Loucy (cell line): ENCODE measurements at regions not wholly inside any gene's neighbourhood (a gene's known extent, or its start where the extent isn't known, plus 50 kb on each side); places are given as distances from the start of the nearest gene placed in this dataset.
"Not testable (repeated sequence)": the region's sequence is repeated elsewhere in the genome, so short reads cannot be mapped to it uniquely, and the experiment has no call there.

Experiments used
- H2AFZ ChIP-seq: fragments of 200-600 bp; sonication (generic); 2 replicates; pipeline ENCODE4 v1.6.0; 2016; ENCODE audit warnings: antibody characterized with exemption, mild to moderate bottlenecking, low read length, moderate library complexity
- H3F3A ChIP-seq: fragments of 200-600 bp; 2 replicates; pipeline ENCODE4 v1.6.0; 2016; ENCODE audit warnings: antibody characterized with exemption, low read depth, mild to moderate bottlenecking
- H3K27me3 ChIP-seq: fragments of 200-600 bp; sonication (generic); 2 replicates; pipeline ENCODE4 v1.6.1; 2014; ENCODE audit warnings: low read length, mild to moderate bottlenecking; ENCODE audit not compliant: insufficient read depth, poor library complexity, severe bottlenecking
- H3K36me3 ChIP-seq: fragments of 200-600 bp; sonication (generic); 2 replicates; pipeline ENCODE4 v1.6.1; 2016; ENCODE audit warnings: low read length; ENCODE audit not compliant: insufficient read depth
- H3K4me1 ChIP-seq: fragments of 200-600 bp; sonication (generic); 2 replicates; pipeline ENCODE4 v1.5.1; 2014; ENCODE audit warnings: low read length, mild to moderate bottlenecking; ENCODE audit not compliant: insufficient read depth, poor library complexity, severe bottlenecking
- H3K4me2 ChIP-seq: fragments of 200-600 bp; sonication (generic); 2 replicates; pipeline ENCODE4 v1.6.0; 2014; ENCODE audit warnings: antibody characterized with exemption, low read length, low read depth, mild to moderate bottlenecking; ENCODE audit not compliant: poor library complexity, severe bottlenecking
- H3K4me3 ChIP-seq: fragments of 200-600 bp; sonication (generic); 2 replicates; pipeline ENCODE4 v1.5.1; 2014; ENCODE audit warnings: low read length, mild to moderate bottlenecking, mixed read lengths; ENCODE audit not compliant: poor library complexity, severe bottlenecking
- H3K79me2 ChIP-seq: fragments of 200-600 bp; sonication (generic); 2 replicates; pipeline ENCODE4 v1.6.1; 2014; ENCODE audit warnings: low read length; ENCODE audit not compliant: insufficient read depth
- H3K9ac ChIP-seq: fragments of 200-600 bp; sonication (generic); 2 replicates; pipeline ENCODE4 v1.6.0; 2014; ENCODE audit warnings: mild to moderate bottlenecking, low read depth, low read length, moderate library complexity; ENCODE audit not compliant: poor library complexity, severe bottlenecking
- H3K9me2 ChIP-seq: fragments of 200-600 bp; sonication (generic); replicated peaks from 2 replicates; pipeline ENCODE4 v1.6.1; 2016; ENCODE audit warnings: low read depth, low read length, mixed read lengths
- H3K9me3 ChIP-seq: fragments of 200-600 bp; sonication (generic); 2 replicates; pipeline ENCODE4 v1.6.1; 2014; ENCODE audit warnings: mild to moderate bottlenecking, antibody characterized with exemption, low read length, low read depth; ENCODE audit not compliant: insufficient read depth
- H4K20me1 ChIP-seq: fragments of 200-600 bp; sonication (generic); 2 replicates; pipeline ENCODE4 v1.6.0; 2014; ENCODE audit warnings: antibody characterized with exemption, low read length, mild to moderate bottlenecking; ENCODE audit not compliant: insufficient read depth, poor library complexity, severe bottlenecking
- CTCF ChIP-seq: fragments of 200-600 bp; sonication (generic); conservative IDR thresholded peaks from 2 replicates; pipeline ENCODE4 v1.5.1; 2014; ENCODE audit warnings: mild to moderate bottlenecking, antibody characterized with exemption, low read length
- EZH2phosphoT487 ChIP-seq: fragments of 200-600 bp; IDR thresholded peaks from 2 replicates; pipeline ENCODE4 v1.6.1; 2018; ENCODE audit warnings: antibody characterized with exemption, mild to moderate bottlenecking, moderate library complexity, borderline replicate concordance

- no peak overlapping the region for H2AFZ ChIP-seq
- TF ChIP-seq EZH2phosphoT487 = no peak
- TF ChIP-seq CTCF = no peak; the same call in 1 of the 2 replicates
- no peaks in the 10 kb centered on the region for H3K27me3 ChIP-seq
- H4K20me1 ChIP-seq = no peaks in the 10 kb centered on the region
- no peak overlapping the region for H3K9ac ChIP-seq
- no peaks in the 10 kb centered on the region for H3K79me2 ChIP-seq
- no peak overlapping the region for H3K4me2 ChIP-seq
- no peaks in the 10 kb centered on the region for H3K9me2 ChIP-seq
- H3K36me3 ChIP-seq = no peaks in the 10 kb centered on the region
- no peaks in the 10 kb centered on the region for H3K4me1 ChIP-seq
- H3K4me3 ChIP-seq = no peak overlapping the region
- H3F3A ChIP-seq = no peaks in the 10 kb centered on the region
- H3K9me3 ChIP-seq = no peaks in the 10 kb centered on the region
Measured at GRCh38 chr2:147275943-147276342, 568.9 kb upstream of the ACVR2A start.

- Histone ChIP-seq H3K27me3 (no peaks in the 10 kb centered on the region), H3K9me2 (no peaks in the 10 kb centered on the region), H3K4me2 (no peak overlapping the region), H2AFZ (no peak overlapping the region), H3K36me3 (no peaks in the 10 kb centered on the region), H3K9ac (no peak overlapping the region), H4K20me1 (no peaks in the 10 kb centered on the region), H3K79me2 (no peaks in the 10 kb centered on the region), H3K4me1 (no peaks in the 10 kb centered on the region), H3K9me3 (peaks cover 3% of the 10 kb centered on the region; the same call in 1 of the 2 replicates), H3K4me3 (no peak overlapping the region), H3F3A (no peaks in the 10 kb centered on the region)
- TF ChIP-seq EZH2phosphoT487 (no peak), CTCF (no peak)
Measured at GRCh38 chr2:147273628-147274027, 571.2 kb upstream of the ACVR2A start.

- Histone ChIP-seq H3K9ac (no peak overlapping the region), H3K9me3 (peaks cover 3% of the 10 kb centered on the region; the same call in 1 of the 2 replicates), H4K20me1 (no peaks in the 10 kb centered on the region), H3K79me2 (no peaks in the 10 kb centered on the region), H3K27me3 (no peaks in the 10 kb centered on the region), H3K9me2 (no peaks in the 10 kb centered on the region), H3K4me2 (no peak overlapping the region), H2AFZ (no peak overlapping the region), H3F3A (no peaks in the 10 kb centered on the region), H3K4me3 (no peak overlapping the region), H3K4me1 (no peaks in the 10 kb centered on the region), H3K36me3 (no peaks in the 10 kb centered on the region)
- TF ChIP-seq CTCF (no peak), EZH2phosphoT487 (no peak)
Measured at GRCh38 chr2:147273106-147273505, 571.7 kb upstream of the ACVR2A start.

- H3K79me2 ChIP-seq, H3K4me1 ChIP-seq, H4K20me1 ChIP-seq, H3K9ac ChIP-seq, H3K4me2 ChIP-seq, H3K4me3 ChIP-seq, H3K36me3 ChIP-seq, H3K9me3 ChIP-seq, H3K9me2 ChIP-seq, H2AFZ ChIP-seq, H3K27me3 ChIP-seq, H3F3A ChIP-seq: not testable (repeated sequence)
Measured at GRCh38 chr2:147269581-147269980, 575.2 kb upstream of the ACVR2A start.
